Endothelial cell of umbilical vein (primary cell): ENCODE measurements at regions not wholly inside any gene's neighbourhood (a gene's known extent, or its start where the extent isn't known, plus 50 kb on each side); places are given as distances from the start of the nearest gene placed in this dataset.

Source experiments
- BruUV-seq: library from RNA; stranded (reverse); fragments of 400-500 nt; replicated peaks from 2 replicates; lab custom pipeline; 2021; lab: Mats Ljungman, UMichigan
- CTCF ChIA-PET: fragments of 300-600, 350-600 bp; sonication (Branson Sonifier 250); formaldehyde crosslinking; loops from one replicate; lab custom pipeline; 2021; ENCODE audit warnings: antibody characterized with exemption, inconsistent platforms; lab: Charles Lee
- POLR2A ChIA-PET: fragments of 300-600, 350-600 bp; sonication (Branson Sonifier 250); formaldehyde crosslinking; loops from one replicate; lab custom pipeline; 2021; ENCODE audit warnings: antibody characterized with exemption, inconsistent platforms; lab: Charles Lee
- DNase-seq: peaks from one replicate; pipeline ENCODE4 v3.0.0-alpha.2; 2011; ENCODE audit warnings: low read depth, low spot score
- FAIRE-seq: peaks from 2 replicates; lab custom pipeline; 2011; peaks lifted over from hg19 to GRCh38; lab: Jason Lieb, UNC
- H2AFZ ChIP-seq: 2 replicates; pipeline ENCODE4 v1.6.0; 2012; ENCODE audit warnings: low read depth, low read length, control low read depth, inconsistent platforms
- H3K27ac ChIP-seq: 2 replicates; pipeline ENCODE4 v1.5.1; 2011; ENCODE audit warnings: low read depth, mild to moderate bottlenecking, control low read depth, low read length, moderate library complexity; ENCODE audit not compliant: insufficient read depth
- H3K27me3 ChIP-seq, 2 experiments: 2 replicates each; pipeline versions ENCODE4 v1.6.0 to v1.6.1; 2011; ENCODE audit warnings: low read length in 2 of 2, mixed read lengths in 1 of 2; ENCODE audit not compliant: control insufficient read depth in 2 of 2, insufficient read depth in 2 of 2
- H3K36me3 ChIP-seq, 2 experiments: 2 replicates in 1 of 2; 3 replicates in 1 of 2; pipeline ENCODE4 v1.5.1; 2011; ENCODE audit warnings: low read length in 2 of 2, mild to moderate bottlenecking in 1 of 2, moderate library complexity in 1 of 2; ENCODE audit not compliant: control insufficient read depth in 2 of 2, insufficient read depth in 2 of 2; ENCODE audit errors: extremely low read depth in 1 of 2
- H3K4me1 ChIP-seq: 3 replicates; pipeline ENCODE4 v1.5.1; 2011; ENCODE audit warnings: mild to moderate bottlenecking, low read length; ENCODE audit not compliant: control insufficient read depth, insufficient read depth; ENCODE audit errors: extremely low read depth
- H3K4me2 ChIP-seq: 2 replicates; pipeline ENCODE4 v1.6.1; 2011; ENCODE audit warnings: low read length, control low read depth, mixed read lengths; ENCODE audit not compliant: insufficient read depth
- H3K4me3 ChIP-seq, 3 experiments: fragments of 200-600 bp in 1 of 3; sonication (generic), shearing (Covaris generic) in 1 of 3; replicated peaks in 1 of 3; 2 replicates each; pipeline ENCODE4 v1.5.1; 2011 to 2016; ENCODE audit warnings: control low read depth in 3 of 3, low read length in 3 of 3, mild to moderate bottlenecking in 2 of 3, inconsistent platforms in 1 of 3, low read depth in 1 of 3, moderate library complexity in 1 of 3; ENCODE audit not compliant: insufficient read depth in 1 of 3
- H3K79me2 ChIP-seq: 2 replicates; pipeline ENCODE4 v1.6.0; 2012; ENCODE audit warnings: low read length, inconsistent platforms; ENCODE audit not compliant: control insufficient read depth, insufficient read depth
- H3K9ac ChIP-seq: replicated peaks from 2 replicates; pipeline ENCODE3; 2011; ENCODE audit warnings: low read length, control low read depth; ENCODE audit not compliant: insufficient read depth; ENCODE audit errors: extremely low read depth
- H3K9me1 ChIP-seq: replicated peaks from 3 replicates; pipeline ENCODE4 v1.6.0; 2011; ENCODE audit warnings: mild to moderate bottlenecking, low read length; ENCODE audit not compliant: control insufficient read depth, insufficient read depth; ENCODE audit errors: extremely low read depth
- H3K9me3 ChIP-seq: replicated peaks from 2 replicates; pipeline ENCODE4 v1.5.1; 2012; ENCODE audit warnings: low read length, inconsistent platforms; ENCODE audit not compliant: control insufficient read depth, insufficient read depth
- H4K20me1 ChIP-seq: replicated peaks from 2 replicates; pipeline ENCODE3; 2011; ENCODE audit warnings: mild to moderate bottlenecking, low read length; ENCODE audit not compliant: control insufficient read depth, insufficient read depth; ENCODE audit errors: extremely low read depth
- CTCF ChIP-seq, 2 donors: IDR thresholded peaks; 1 replicate in 1 of 2; 2 replicates in 1 of 2; pipeline ENCODE4 v1.5.1; 2011; ENCODE audit warnings: low read length in 2 of 2, mild to moderate bottlenecking in 2 of 2, moderate library complexity in 2 of 2, control low read depth in 1 of 2, inconsistent platforms in 1 of 2, low read depth in 1 of 2; ENCODE audit not compliant: insufficient read depth in 1 of 2; ENCODE audit errors: extremely low read depth in 1 of 2
- EZH2 ChIP-seq: IDR thresholded peaks from 2 replicates; pipeline ENCODE4 v1.6.1; 2012; ENCODE audit warnings: borderline replicate concordance, low read depth, mild to moderate bottlenecking, moderate library complexity, low read length, inconsistent platforms; ENCODE audit not compliant: severe bottlenecking
- FOS ChIP-seq: IDR thresholded peaks from 2 replicates; pipeline ENCODE4 v1.6.1; 2011; ENCODE audit warnings: mild to moderate bottlenecking, low read length, moderate library complexity, borderline replicate concordance; ENCODE audit not compliant: insufficient read depth
- GATA2 ChIP-seq: IDR thresholded peaks from 2 replicates; pipeline ENCODE4 v1.7.0; 2011; ENCODE audit warnings: low read depth, mild to moderate bottlenecking, moderate library complexity, mixed read lengths, low read length; ENCODE audit not compliant: insufficient read length, insufficient read depth
- JUN ChIP-seq: IDR thresholded peaks from 2 replicates; pipeline ENCODE4 v1.6.1; 2011; ENCODE audit warnings: borderline replicate concordance, low read depth; ENCODE audit not compliant: insufficient read length, insufficient read depth
- MAX ChIP-seq: IDR thresholded peaks from 2 replicates; pipeline ENCODE4 v1.6.1; 2011; ENCODE audit not compliant: insufficient read depth, insufficient read length
- MYC ChIP-seq: IDR thresholded peaks from one replicate; pipeline ENCODE4 v1.6.1; 2011; ENCODE audit warnings: mild to moderate bottlenecking, low read depth, low read length
- POLR2A ChIP-seq: IDR thresholded peaks from 2 replicates; pipeline ENCODE4 v1.6.1; 2012; ENCODE audit warnings: low read depth, mild to moderate bottlenecking, control low read depth, low read length
- POLR2AphosphoS5 ChIP-seq: IDR thresholded peaks from 2 replicates; pipeline ENCODE4 v1.6.1; 2012; ENCODE audit warnings: low read depth, mild to moderate bottlenecking, control low read depth, low read length, moderate library complexity; ENCODE audit not compliant: insufficient read depth
- dilution Hi-C: fragments of 300-500 bp; cut with MboI; formaldehyde crosslinking; loops from one replicate; pipeline ENCODE4 v1.15.0; 2019; ENCODE audit warnings: low sequenced_read_pairs; ENCODE audit not compliant: extremely low pct_ligation_motif_present
- intact Hi-C: fragments of 100-400 bp; cut with micrococcal nuclease; formaldehyde crosslinking; loops from one replicate; pipeline ENCODE4 v1.10.0; 2022

GRCh38 chr18:55737266-55737665 is 149.3 kb upstream of the TCF4 start:
- DNase-seq (no peak), FAIRE-seq (no peak)
- no peaks in the 10 kb centered on the region for H3K79me2 ChIP-seq
- no peaks in the 10 kb centered on the region for H3K9me3 ChIP-seq
- no peak overlapping the region for H3K4me3 ChIP-seq
- H2AFZ ChIP-seq = no peak overlapping the region
- H3K36me3 ChIP-seq = no peaks in the 10 kb centered on the region
- H3K27me3 ChIP-seq = no peaks in the 10 kb centered on the region
- no TSS peak for BruUV-seq
- ChIA-PET POLR2A (no interaction called here), CTCF (no interaction called here)
- dilution Hi-C loops (no loop called here), intact Hi-C loops (no loop called here)
- no peak overlapping the region for H3K9ac ChIP-seq
- no peaks in the 10 kb centered on the region for H4K20me1 ChIP-seq
- TF ChIP-seq POLR2AphosphoS5 = no peak
- no peak for TF ChIP-seq MYC
- no peak overlapping the region for H3K27ac ChIP-seq
- peaks cover 7% of the 10 kb centered on the region for H3K4me1 ChIP-seq
- H3K9me1 ChIP-seq = no peaks in the 10 kb centered on the region
- no peak overlapping the region for H3K4me2 ChIP-seq

- intact Hi-C loops = no loop called here
- no peaks in the 10 kb centered on the region for H4K20me1 ChIP-seq
- H3K9me3 ChIP-seq = no peaks in the 10 kb centered on the region
- no peak overlapping the region for H3K4me3 ChIP-seq
- dilution Hi-C loops = no loop called here
- FAIRE-seq (no peak), DNase-seq (no peak)
- H3K36me3 ChIP-seq = no peaks in the 10 kb centered on the region
- no peak overlapping the region for H3K9ac ChIP-seq
- TF ChIP-seq FOS (no peak), MAX (no peak), CTCF (IDR thresholded peaks at IDR 0.05; ENCODE audit: extremely low read depth in 1 of 2, insufficient read depth in 1 of 2, low read depth in 1 of 2, low read length in 2 of 2) (no peak), POLR2AphosphoS5 (no peak), POLR2A (no peak), MYC (no peak), EZH2 (no peak), JUN (no peak), GATA2 (no peak)
- POLR2A ChIA-PET = no interaction called here
- H3K4me2 ChIP-seq = no peak overlapping the region
- H3K4me1 ChIP-seq = peaks cover 12% of the 10 kb centered on the region
- CTCF ChIA-PET = no interaction called here
- H3K27me3 ChIP-seq = no peaks in the 10 kb centered on the region
- no peak overlapping the region for H2AFZ ChIP-seq
- no TSS peak for BruUV-seq
- no peaks in the 10 kb centered on the region for H3K9me1 ChIP-seq
- no peaks in the 10 kb centered on the region for H3K79me2 ChIP-seq
- H3K27ac ChIP-seq = no peak overlapping the region
Measured at GRCh38 chr18:55735969-55736368, 148.0 kb upstream of the TCF4 start.
